ENCODE measurements at regions not wholly inside any gene's neighbourhood (a gene's known extent, or its start where the extent isn't known, plus 50 kb on each side); places are given as distances from the start of the nearest gene placed in this dataset.

GRCh38 chr3:59136081-59136480 is 86.3 kb upstream of the CFAP20DC start:
- TF ChIP-seq, protein P1, sequence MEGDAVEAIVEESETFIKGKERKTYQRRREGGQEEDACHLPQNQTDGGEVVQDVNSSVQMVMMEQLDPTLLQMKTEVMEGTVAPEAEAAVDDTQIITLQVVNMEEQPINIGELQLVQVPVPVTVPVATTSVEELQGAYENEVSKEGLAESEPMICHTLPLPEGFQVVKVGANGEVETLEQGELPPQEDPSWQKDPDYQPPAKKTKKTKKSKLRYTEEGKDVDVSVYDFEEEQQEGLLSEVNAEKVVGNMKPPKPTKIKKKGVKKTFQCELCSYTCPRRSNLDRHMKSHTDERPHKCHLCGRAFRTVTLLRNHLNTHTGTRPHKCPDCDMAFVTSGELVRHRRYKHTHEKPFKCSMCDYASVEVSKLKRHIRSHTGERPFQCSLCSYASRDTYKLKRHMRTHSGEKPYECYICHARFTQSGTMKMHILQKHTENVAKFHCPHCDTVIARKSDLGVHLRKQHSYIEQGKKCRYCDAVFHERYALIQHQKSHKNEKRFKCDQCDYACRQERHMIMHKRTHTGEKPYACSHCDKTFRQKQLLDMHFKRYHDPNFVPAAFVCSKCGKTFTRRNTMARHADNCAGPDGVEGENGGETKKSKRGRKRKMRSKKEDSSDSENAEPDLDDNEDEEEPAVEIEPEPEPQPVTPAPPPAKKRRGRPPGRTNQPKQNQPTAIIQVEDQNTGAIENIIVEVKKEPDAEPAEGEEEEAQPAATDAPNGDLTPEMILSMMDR (IDR thresholded peaks at IDR 0.05) = no peak
- TF ChIP-seq EP300 (IDR thresholded peaks at IDR 0.05) = no peak
